ENCODE measurements at regions not wholly inside any gene's neighbourhood (a gene's known extent, or its start where the extent isn't known, plus 50 kb on each side); places are given as distances from the start of the nearest gene placed in this dataset.

GRCh38 chr5:35430381-35431162 is 187.1 kb upstream of the SPEF2 start:
- no peak for DNase-seq (ENCODE audit: low spot score)

- no peak for DNase-seq (ENCODE audit: low spot score)
Measured at GRCh38 chr5:35420200-35420599, 189.9 kb upstream of the PRLR start.

GRCh38 chr5:35417040-35417439 is 186.8 kb upstream of the PRLR start:
- DNase-seq (ENCODE audit: low spot score): no peak

DNA sequence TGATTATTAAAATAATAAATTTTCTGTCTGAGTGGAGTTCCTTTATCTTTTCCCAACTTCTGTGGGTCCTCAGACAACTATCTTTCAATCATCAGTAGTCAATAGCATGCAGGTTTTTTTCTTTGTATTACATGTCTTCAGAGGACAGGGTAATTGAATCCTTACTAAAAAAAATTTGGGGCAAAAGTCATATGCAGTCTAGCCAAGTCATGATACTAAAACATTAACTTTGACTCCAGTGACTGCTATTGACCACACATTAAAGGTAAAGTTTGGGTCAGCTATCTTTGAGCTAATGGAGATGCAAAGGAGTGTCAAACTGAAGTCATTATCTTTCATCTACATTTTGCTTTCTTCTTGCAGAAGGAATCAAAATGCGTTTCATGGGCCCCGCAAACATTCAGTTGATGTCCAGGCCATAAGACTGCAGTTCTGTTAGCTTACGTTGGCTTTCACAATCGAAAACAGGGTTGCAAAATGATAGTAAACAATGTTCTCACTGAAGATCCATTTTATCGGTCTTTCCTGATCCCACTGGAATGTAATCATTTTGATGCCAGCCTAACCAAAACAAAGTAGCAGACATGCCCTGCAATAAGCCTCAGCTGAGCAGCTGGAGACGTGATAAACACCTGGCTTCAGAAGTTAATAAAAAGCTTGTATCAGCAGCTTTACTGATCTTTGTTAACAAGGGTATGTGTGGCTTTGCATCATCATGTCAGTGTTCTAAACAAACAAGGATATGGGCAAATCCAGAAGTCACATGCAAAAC is 186.1 kb upstream of the PRLR start:
- no peak for DNase-seq (ENCODE audit: low spot score)

GRCh38 chr5:35415309-35415708 is 185.0 kb upstream of the PRLR start:
- DNase-seq (ENCODE audit: low spot score): no peak

DNA sequence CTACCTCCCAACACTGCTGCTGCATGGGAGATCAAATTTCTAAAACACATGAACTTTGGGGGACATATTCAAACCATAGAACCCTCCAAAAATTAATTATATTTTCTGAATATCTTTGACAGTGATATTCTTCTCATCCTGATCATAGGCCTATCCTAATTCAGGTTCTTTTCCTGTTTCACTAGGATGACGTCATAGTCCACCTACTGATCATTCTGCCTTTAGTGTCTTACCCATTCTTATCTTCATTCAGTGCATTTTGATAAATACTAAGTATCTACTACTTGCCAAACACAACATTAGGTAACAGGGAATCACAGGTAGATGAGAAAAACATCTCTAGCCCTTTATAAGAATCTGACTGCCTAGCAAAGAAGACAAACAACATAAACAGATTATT is 179.1 kb upstream of the PRLR start:
- DNase-seq (ENCODE audit: low spot score): no peak

DNA sequence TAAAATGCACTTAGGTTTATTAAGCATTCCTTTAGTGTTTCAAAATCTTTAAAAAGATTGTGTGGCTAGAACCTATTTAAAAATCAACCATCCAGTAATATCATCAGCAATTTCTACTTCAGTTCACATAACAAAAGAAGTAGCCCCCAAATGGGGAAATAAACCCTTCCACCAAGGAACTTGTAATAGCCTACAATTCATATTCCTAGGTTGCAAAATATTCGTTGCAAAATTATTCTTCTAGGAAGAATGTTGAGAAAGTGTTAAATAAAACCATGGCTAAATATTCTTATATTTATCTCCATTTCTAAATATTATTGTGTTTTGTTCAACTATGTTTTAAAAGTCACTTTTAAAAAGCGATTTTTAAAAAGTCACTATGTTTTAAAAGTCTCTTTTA is 177.9 kb upstream of the PRLR start:
- DNase-seq (ENCODE audit: low spot score): no peak

DNA sequence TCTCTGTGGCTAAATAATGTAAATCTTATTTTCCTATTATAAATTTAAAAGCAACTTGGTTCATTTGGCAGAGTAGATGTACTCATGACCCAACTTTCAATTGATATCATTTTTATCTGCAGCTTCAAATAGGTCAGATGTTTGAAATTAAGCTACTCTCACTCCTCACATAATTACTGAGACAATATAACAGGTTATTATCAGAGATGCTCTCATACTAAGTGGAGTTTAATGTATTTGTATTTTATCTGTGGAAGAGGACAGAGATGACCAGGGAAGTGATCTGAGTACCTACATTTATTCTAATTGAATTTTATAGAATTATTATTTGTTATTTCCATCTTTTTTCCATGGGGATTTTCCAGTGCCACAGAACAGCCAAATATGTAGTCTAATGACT is 177.4 kb upstream of the PRLR start:
- no peak for DNase-seq (ENCODE audit: low spot score)

DNA sequence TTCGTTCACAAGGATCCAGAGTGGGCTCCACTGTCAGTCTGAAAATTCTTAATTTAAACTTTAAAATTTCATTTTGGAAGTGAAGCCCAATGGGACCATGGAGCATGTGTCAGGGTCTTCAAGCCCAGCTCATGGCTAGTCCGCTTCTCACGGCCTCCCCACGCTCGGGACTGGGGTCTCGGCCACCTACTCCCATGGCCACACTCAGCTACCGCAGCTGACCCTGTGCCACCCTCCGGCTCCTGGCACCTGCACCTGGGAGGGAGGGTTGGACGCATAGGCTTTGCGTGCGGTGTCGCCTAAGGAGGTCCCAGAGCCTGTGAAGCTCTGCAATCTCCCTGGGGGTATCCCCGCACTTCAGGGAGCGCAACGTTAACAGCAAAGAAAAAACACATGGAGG is 175.7 kb upstream of the PRLR start:
- DNase-seq (ENCODE audit: low spot score): no peak

- no peak for DNase-seq (ENCODE audit: low spot score)
Measured at GRCh38 chr5:35404701-35405100, 174.4 kb upstream of the PRLR start.

DNA sequence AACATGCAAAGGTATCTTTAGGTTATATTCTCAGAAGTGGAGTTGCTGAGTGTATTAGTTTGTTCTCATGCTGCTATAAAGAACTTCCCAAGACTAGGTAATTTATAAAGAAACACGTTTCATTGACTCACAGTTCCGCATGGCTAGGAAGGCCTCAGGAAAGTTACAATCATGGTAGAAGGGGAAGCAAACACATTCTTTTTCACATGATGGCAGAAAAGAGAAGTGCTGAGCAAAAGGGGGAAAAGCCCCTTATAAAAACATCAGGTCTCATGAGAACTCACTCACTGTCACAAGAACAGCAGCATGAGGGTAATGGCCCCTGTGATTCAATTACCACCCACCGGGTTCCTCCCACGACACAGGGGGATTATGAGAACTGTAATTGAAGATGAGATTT is 163.6 kb upstream of the PRLR start:
- DNase-seq (ENCODE audit: low spot score): no peak

GRCh38 chr5:35384658-35385057 is 154.4 kb upstream of the PRLR start:
- DNase-seq (ENCODE audit: low spot score): no peak

- no peak for DNase-seq (ENCODE audit: low spot score)
Measured at GRCh38 chr5:35383041-35383440, 152.8 kb upstream of the PRLR start.

GRCh38 chr5:35377653-35378052 is 147.4 kb upstream of the PRLR start:
- DNase-seq (ENCODE audit: low spot score): no peak

GRCh38 chr5:35374584-35374983 is 144.3 kb upstream of the PRLR start:
- no peak for DNase-seq (ENCODE audit: low spot score)

- no peak for DNase-seq (ENCODE audit: low spot score)
Measured at GRCh38 chr5:35373249-35373648, 143.0 kb upstream of the PRLR start.

GRCh38 chr5:35372482-35372881 is 142.2 kb upstream of the PRLR start:
- no peak for DNase-seq (ENCODE audit: low spot score)

GRCh38 chr5:35371951-35372426 is 141.7 kb upstream of the PRLR start:
- no peak for DNase-seq (ENCODE audit: low spot score)

DNA sequence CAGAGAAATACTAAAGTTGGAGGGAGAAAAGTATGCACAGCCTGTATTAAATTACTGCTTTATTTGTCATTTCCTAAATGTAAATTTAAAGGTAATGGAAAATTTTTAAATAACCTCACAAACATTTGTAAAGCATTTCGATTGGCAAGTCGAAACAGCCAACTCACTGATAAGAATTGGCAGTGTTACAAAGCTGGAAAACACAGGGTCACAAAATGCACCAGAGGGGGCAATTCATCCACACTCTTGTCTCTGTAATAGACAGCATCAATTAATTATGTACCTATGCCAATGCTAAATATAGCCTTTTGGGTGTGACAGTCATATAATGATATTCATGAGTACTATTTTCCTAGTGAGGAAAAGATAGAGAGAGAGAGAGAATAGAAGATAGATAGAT is 140.6 kb upstream of the PRLR start:
- no peak for DNase-seq (ENCODE audit: low spot score)

GRCh38 chr5:35369965-35370790 is 139.9 kb upstream of the PRLR start:
- DNase-seq (ENCODE audit: low spot score): no peak

DNA sequence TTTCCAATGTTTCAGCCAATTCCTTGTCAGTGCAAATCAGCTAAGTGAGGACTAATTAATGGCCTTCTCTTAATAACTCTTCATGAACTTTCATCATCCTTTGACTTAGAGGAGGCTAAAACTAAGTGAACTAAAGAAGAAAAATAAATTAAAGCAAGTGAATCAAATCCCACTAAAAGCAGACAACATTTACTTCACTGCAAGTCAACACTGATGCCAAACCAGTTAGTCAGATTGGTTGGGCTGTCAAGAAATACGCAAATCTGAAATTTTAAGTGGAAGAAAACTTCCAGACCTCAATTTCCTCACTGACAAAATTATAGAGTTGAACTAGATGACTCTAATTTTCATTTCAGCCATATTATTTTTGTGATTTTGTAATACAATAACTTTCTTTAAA is 137.2 kb upstream of the PRLR start:
- no peak for DNase-seq (ENCODE audit: low spot score)

GRCh38 chr5:35365758-35366157 is 135.5 kb upstream of the PRLR start:
- DNase-seq (ENCODE audit: low spot score): no peak

- DNase-seq (ENCODE audit: low spot score): no peak
Measured at GRCh38 chr5:35364350-35364749, 134.1 kb upstream of the PRLR start.

Data from CD4-positive, alpha-beta T cell treated with Interleukin-2 at 100 ng/mL for 4 hours (primary cell).